ENCODE measurements at regions not wholly inside any gene's neighbourhood (a gene's known extent, or its start where the extent isn't known, plus 50 kb on each side); places are given as distances from the start of the nearest gene placed in this dataset.

- TF ChIP-seq ZNF317 (CRISPR knock-in tag; IDR thresholded peaks at IDR 0.05; ENCODE audit: borderline replicate concordance, low read depth) (no peak), FOXJ3 (CRISPR knock-in tag; IDR thresholded peaks at IDR 0.05; ENCODE audit: borderline replicate concordance) (no peak)
Measured at GRCh38 chr13:107738004-107738403, 477.3 kb downstream of the LIG4 start (continued).

- H3K4me3 Mint-ChIP-seq = no peak overlapping the region
- no peak overlapping the region for H3K27ac Mint-ChIP-seq
- ChIA-PET CTCF (no interaction called here), POLR2A (no interaction called here)
- no peaks in the 10 kb centered on the region for H3K36me3 Mint-ChIP-seq
- no peaks in the 10 kb centered on the region for H3K4me1 Mint-ChIP-seq
- H3K27me3 Mint-ChIP-seq (ENCODE audit: low read depth) = no peaks in the 10 kb centered on the region
- peaks cover 1% of the 10 kb centered on the region for H3K9me3 Mint-ChIP-seq
- TF ChIP-seq HMGA2 (CRISPR knock-in tag; IDR thresholded peaks at IDR 0.05) (no peak), NFE2L1 (CRISPR knock-in tag; IDR thresholded peaks at IDR 0.05) (no peak), ZNF138 (CRISPR knock-in tag; conservative IDR thresholded peaks at IDR 0.05) (no peak), FOXJ3 (CRISPR knock-in tag; IDR thresholded peaks at IDR 0.05; ENCODE audit: borderline replicate concordance) (no peak), ZNF281 (CRISPR knock-in tag; IDR thresholded peaks at IDR 0.05) (no peak), SOX15 (CRISPR knock-in tag; IDR thresholded peaks at IDR 0.05) (no peak), JUN (CRISPR knock-in tag; IDR thresholded peaks at IDR 0.05) (no peak), ELF4 (CRISPR knock-in tag; IDR thresholded peaks at IDR 0.05; ENCODE audit: low read depth) (no peak)
- no peak for DNase-seq (ENCODE audit: low spot score)
- no peak for ATAC-seq
Measured at GRCh38 chr13:107736731-107737130, 478.6 kb downstream of the LIG4 start.

GRCh38 chr13:107736170-107736569 lies 479.2 kb downstream of the LIG4 start:
- Mint-ChIP-seq H3K4me1 (no peaks in the 10 kb centered on the region), H3K27ac (no peak overlapping the region), H3K4me3 (no peak overlapping the region), H3K36me3 (no peaks in the 10 kb centered on the region), H3K9me3 (peaks cover 5% of the 10 kb centered on the region), H3K27me3 (ENCODE audit: low read depth) (no peaks in the 10 kb centered on the region)
- DNase-seq (ENCODE audit: low spot score) (no peak), ATAC-seq (no peak)
- ChIA-PET CTCF (no interaction called here), POLR2A (no interaction called here)
- TF ChIP-seq USF1 (CRISPR knock-in tag; IDR thresholded peaks at IDR 0.05) (no peak), ESRRA (CRISPR knock-in tag; IDR thresholded peaks at IDR 0.05; ENCODE audit: borderline replicate concordance) (no peak), SP1 (CRISPR knock-in tag; conservative IDR thresholded peaks at IDR 0.05) (no peak), HMGA2 (CRISPR knock-in tag; IDR thresholded peaks at IDR 0.05) (no peak), ZSCAN18 (CRISPR knock-in tag; IDR thresholded peaks at IDR 0.05) (no peak), ATF3 (CRISPR knock-in tag; conservative IDR thresholded peaks at IDR 0.05) (no peak), SMAD4 (CRISPR knock-in tag; IDR thresholded peaks at IDR 0.05) (no peak), HMGXB4 (CRISPR knock-in tag; IDR thresholded peaks at IDR 0.05) (no peak), FOXK1 (CRISPR knock-in tag; IDR thresholded peaks at IDR 0.05) (no peak), CDX4 (CRISPR knock-in tag; IDR thresholded peaks at IDR 0.05; ENCODE audit: borderline replicate concordance) (no peak), ZBTB21 (CRISPR knock-in tag; IDR thresholded peaks at IDR 0.05; ENCODE audit: borderline replicate concordance) (no peak), ZNF416 (CRISPR knock-in tag; IDR thresholded peaks at IDR 0.05) (no peak), CREB1 (CRISPR knock-in tag; IDR thresholded peaks at IDR 0.05) (no peak), MAX (CRISPR knock-in tag; IDR thresholded peaks at IDR 0.05) (no peak), ZMAT4 (CRISPR knock-in tag; IDR thresholded peaks at IDR 0.05) (no peak), RELA (CRISPR knock-in tag; IDR thresholded peaks at IDR 0.05; ENCODE audit: borderline replicate concordance) (no peak), TEAD4 (CRISPR knock-in tag; IDR thresholded peaks at IDR 0.05) (no peak), CTCF (IDR thresholded peaks at IDR 0.05) (no peak)
